Lower leg skin (tissue), 3 donors: ENCODE measurements at regions not wholly inside any gene's neighbourhood (a gene's known extent, or its start where the extent isn't known, plus 50 kb on each side); places are given as distances from the start of the nearest gene placed in this dataset.

Experiments
- CTCF ChIP-seq, 3 donors: fragments of 450-650 bp; IDR thresholded peaks; one replicate each; pipeline ENCODE4 v1.5.1; 2016; ENCODE audit warnings: antibody characterized with exemption in 3 of 3, mild to moderate bottlenecking in 3 of 3, moderate library complexity in 2 of 3
- POLR2A ChIP-seq, 2 donors: fragments of 450-650 bp; IDR thresholded peaks; one replicate each; pipeline ENCODE4 v1.6.1; 2016 to 2017; ENCODE audit warnings: antibody characterized with exemption in 2 of 2, mild to moderate bottlenecking in 1 of 2, moderate library complexity in 1 of 2

- no peak for TF ChIP-seq CTCF (IDR thresholded peaks at IDR 0.05)
- TF ChIP-seq POLR2A (IDR thresholded peaks at IDR 0.05): no peak
Measured at GRCh38 chr10:118955951-118956801, 73.3 kb upstream of the NANOS1 start.
